Ascending aorta (tissue), 2 donors: ENCODE measurements at regions not wholly inside any gene's neighbourhood (a gene's known extent, or its start where the extent isn't known, plus 50 kb on each side); places are given as distances from the start of the nearest gene placed in this dataset.

Experiments used
- DNase-seq, 2 donors: peaks; one replicate each; pipeline ENCODE4 v3.0.0-alpha.2; 2019; ENCODE audit warnings: low spot score in 2 of 2
- H3K27ac ChIP-seq, 2 donors: fragments of 200-600 bp; sonication (generic); one replicate each; pipeline ENCODE4 v1.5.1; 2016 to 2017; ENCODE audit warnings: mild to moderate bottlenecking in 1 of 2
- H3K27me3 ChIP-seq: fragments of 200-600 bp; sonication (generic); one replicate; pipeline ENCODE4 v1.5.1; 2017
- H3K36me3 ChIP-seq, 2 donors: fragments of 200-600 bp; sonication (generic); one replicate each; pipeline ENCODE4 v1.5.1; 2016
- H3K4me1 ChIP-seq, 2 donors: fragments of 200-600 bp; sonication (generic); one replicate each; pipeline ENCODE4 v1.5.1; 2016 to 2017; ENCODE audit warnings: mild to moderate bottlenecking in 1 of 2
- H3K4me3 ChIP-seq, 2 donors: fragments of 200-600 bp; sonication (generic); one replicate each; pipeline ENCODE4 v1.5.1; 2016 to 2017; ENCODE audit warnings: mild to moderate bottlenecking in 1 of 2
- H3K9me3 ChIP-seq, 2 donors: fragments of 200-600 bp; sonication (generic); one replicate each; pipeline ENCODE4 v1.5.1; 2016
- CTCF ChIP-seq, 3 experiments: fragments of 200-600 bp in 2 of 3; fragments of 450-650 bp in 1 of 3; sonication (generic) in 2 of 3; IDR thresholded peaks; one replicate each; pipeline ENCODE4 v1.5.1; 2016 to 2019; ENCODE audit warnings: antibody characterized with exemption in 3 of 3, mild to moderate bottlenecking in 1 of 3, moderate library complexity in 1 of 3
- intact Hi-C: fragments of 100-400 bp; cut with DNase I; formaldehyde crosslinking; loops from one replicate; pipeline ENCODE4 v1.15.1; 2023

- peaks cover 6 to 16% of the 10 kb centered on the region in 2 donors for H3K4me1 ChIP-seq
- no peaks in the 10 kb centered on the region for H3K27me3 ChIP-seq
- peak; percentile 31 to 89 for DNase-seq
- H3K4me3 ChIP-seq: peak overlapping the region in 1 of 2 donors; percentile 20
- H3K9me3 ChIP-seq: no peaks in the 10 kb centered on the region
- no peak for TF ChIP-seq CTCF (IDR thresholded peaks at IDR 0.05)
- no peaks in the 10 kb centered on the region for H3K36me3 ChIP-seq
- intact Hi-C loops: no loop called here
- peak overlapping the region; percentile 28 to 76 for H3K27ac ChIP-seq
These were observed 200.6 kb upstream of the ZNF618 start for GRCh38 chr9:113675475-113675941.

GRCh38 chr9:113677057-113677456 is 199.1 kb upstream of the ZNF618 start:
- H3K9me3 ChIP-seq: no peaks in the 10 kb centered on the region
- TF ChIP-seq CTCF (IDR thresholded peaks at IDR 0.05): no peak
- H3K36me3 ChIP-seq: no peaks in the 10 kb centered on the region
- DNase-seq: no peak
- no peak overlapping the region for H3K27ac ChIP-seq
- no peaks in the 10 kb centered on the region for H3K27me3 ChIP-seq
- H3K4me1 ChIP-seq: peaks cover 6 to 16% of the 10 kb centered on the region in 2 donors
- H3K4me3 ChIP-seq: no peak overlapping the region
- intact Hi-C loops: no loop called here

GRCh38 chr9:113677569-113677968 is 198.5 kb upstream of the ZNF618 start:
- Histone ChIP-seq H3K27me3 (no peaks in the 10 kb centered on the region), H3K36me3 (no peaks in the 10 kb centered on the region), H3K4me1 (peaks cover 6 to 16% of the 10 kb centered on the region in 2 donors), H3K4me3 (no peak overlapping the region), H3K27ac (no peak overlapping the region), H3K9me3 (no peaks in the 10 kb centered on the region)
- no peak for TF ChIP-seq CTCF (IDR thresholded peaks at IDR 0.05)
- no peak for DNase-seq
- intact Hi-C loops: no loop called here

GRCh38 chr9:113678119-113678858 is 197.8 kb upstream of the ZNF618 start:
- no peak for TF ChIP-seq CTCF (IDR thresholded peaks at IDR 0.05)
- Histone ChIP-seq H3K36me3 (no peaks in the 10 kb centered on the region), H3K4me3 (no peak overlapping the region), H3K4me1 (peaks cover 6 to 16% of the 10 kb centered on the region in 2 donors), H3K27ac (no peak overlapping the region), H3K27me3 (no peaks in the 10 kb centered on the region), H3K9me3 (no peaks in the 10 kb centered on the region)
- intact Hi-C loops: no loop called here
- DNase-seq: no peak

- Histone ChIP-seq H3K4me1 (peaks cover 6 to 16% of the 10 kb centered on the region in 2 donors), H3K27ac (no peak overlapping the region), H3K36me3 (no peaks in the 10 kb centered on the region), H3K9me3 (no peaks in the 10 kb centered on the region), H3K27me3 (no peaks in the 10 kb centered on the region), H3K4me3 (no peak overlapping the region)
- intact Hi-C loops: no loop called here
- TF ChIP-seq CTCF (IDR thresholded peaks at IDR 0.05): no peak
- DNase-seq: no peak
These were observed 197.3 kb upstream of the ZNF618 start for GRCh38 chr9:113678859-113679256.
